Heart left ventricle (tissue), 16 donors: ENCODE measurements at regions not wholly inside any gene's neighbourhood (a gene's known extent, or its start where the extent isn't known, plus 50 kb on each side); places are given as distances from the start of the nearest gene placed in this dataset.

Experiments used
- ATAC-seq, 4 donors: fragments of 200-7000 bp; cut with Tn5 transposase; one replicate each; pipeline ENCODE4 v1.9.1; 2020 to 2022; ENCODE audit warnings: moderate library complexity in 4 of 4, mild to moderate bottlenecking in 3 of 4, moderate number of reproducible peaks in 1 of 4
- DNase-seq, 5 donors: peaks; one replicate each; pipeline ENCODE4 v3.0.0-alpha.2; 2020
- H3K27ac ChIP-seq, 12 donors: fragments of 200-600 bp; sonication (generic) in 4 of 12; one replicate each; pipeline versions ENCODE4 v1.5.0 to v1.8.0; 2016 to 2022; ENCODE audit warnings: mild to moderate bottlenecking in 2 of 12
- H3K27me3 ChIP-seq, 9 donors: fragments of 200-600 bp; sonication (generic) in 2 of 9; one replicate each; pipeline versions ENCODE4 v1.5.1 to v1.8.0; 2016 to 2022; ENCODE audit warnings: mild to moderate bottlenecking in 3 of 9
- H3K36me3 ChIP-seq, 9 donors: fragments of 200-600 bp; sonication (generic) in 2 of 9; one replicate each; pipeline versions ENCODE4 v1.5.0 to v1.8.0; 2018 to 2022; ENCODE audit warnings: mild to moderate bottlenecking in 2 of 9
- H3K4me1 ChIP-seq, 12 donors: fragments of 200-600 bp; sonication (generic) in 4 of 12; one replicate each; pipeline versions ENCODE4 v1.5.0 to v1.8.0; 2016 to 2022; ENCODE audit warnings: mild to moderate bottlenecking in 3 of 12
- H3K4me3 ChIP-seq, 12 donors: fragments of 200-600 bp; sonication (generic) in 4 of 12; one replicate each; pipeline versions ENCODE4 v1.5.0 to v1.8.0; 2017 to 2022; ENCODE audit warnings: mild to moderate bottlenecking in 9 of 12, moderate library complexity in 4 of 12
- H3K9me3 ChIP-seq, 12 donors: fragments of 200-600 bp; sonication (generic) in 4 of 12; one replicate each; pipeline versions ENCODE4 v1.5.0 to v1.8.0; 2016 to 2022; ENCODE audit warnings: mild to moderate bottlenecking in 1 of 12
- POLR2A ChIP-seq, 2 donors: fragments of 450-650 bp; IDR thresholded peaks; one replicate each; pipeline ENCODE4 v1.6.1; 2017; ENCODE audit warnings: antibody characterized with exemption in 2 of 2, mild to moderate bottlenecking in 2 of 2, moderate library complexity in 2 of 2
- WGBS, 4 donors: extraction: QIAGEN DNeasy Blood & Tissue Kit in 2 of 4; methylation state at CpG; one replicate each; pipeline versions ENCODE4 v1.1.5 to v1.1.7; 2013 to 2018; 5-methylcytosine and 5-hydroxymethylcytosine counted together
- intact Hi-C, 10 donors: fragments of 100-400 bp; cut with DNase I; formaldehyde crosslinking; loops; one replicate each; pipeline versions ENCODE4 v1.11.1 to v1.14.2; 2022
- TF ChIP-seq, protein P1 (sequence below), 12 donors: fragments of 200-600 bp; sonication (generic) in 4 of 12; IDR thresholded peaks; one replicate each; pipeline versions ENCODE4 v1.5.0 to v1.8.0; 2018 to 2022; ENCODE audit warnings: antibody characterized with exemption in 12 of 12, mild to moderate bottlenecking in 5 of 12
- donor health status: ischemic (EF 13 %, LVEDD 7.1; RV severe dilation, severe dysfunction).
- donor health status: healthy with polysubstance abuse.
- donor health status: DM: no; HTN: yes; CAD: no.
- donor health status: DM: no; HTN: no; CAD: no.
- donor health status: ischemic (EF 25% LVEDD 6.9; RV normal size, moderate dysfunction).
- donor health status: ischemic (EF 25% LVEDD 5.7; RV mildly dilated, moderate dysfunction).
- donor health status: healthy.
- donor health status: DM: yes; HTN: yes; CAD: no.
- donor health status: ischemic (EF 35%, LVEDD 5.7; RV mildly dilated, moderate dysfunction).
- donor health status: nonischemic (EF 11% LVEDD 7.7; RV severe dilation, severe dysfunction).
- donor health status: DM: yes; HTN: yes; CAD: no.
- donor health status: PGD.
- donor health status: ischemic (EF 29% LVEDD 5.4; RV normal size, mild dysfunction).
- donor health status: nonischemic (EF 23%, LVEDD 6.1; RV moderate dilation, normal function).

DNA sequence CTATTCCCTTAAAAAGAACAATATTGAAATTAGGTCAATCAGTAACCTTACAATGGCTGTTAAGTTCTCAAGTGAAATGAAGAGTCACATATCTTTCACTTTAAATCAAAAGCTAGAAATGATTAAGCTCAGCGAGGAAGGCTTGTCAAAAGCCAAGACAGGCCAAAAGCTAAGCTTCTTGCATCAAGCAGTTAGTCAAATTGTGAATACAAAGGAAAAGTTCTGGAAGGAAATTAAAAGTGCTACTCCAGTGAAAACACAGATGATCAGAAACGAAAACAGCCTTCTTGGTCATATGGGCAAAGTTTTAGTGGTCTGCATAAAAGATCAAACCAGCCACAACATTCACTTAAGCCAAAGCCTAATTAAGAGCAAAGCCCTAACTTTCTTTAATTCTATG is 402.6 kb upstream of the ZEB2 start:
- no peak overlapping the region for H3K4me3 ChIP-seq
- H3K27ac ChIP-seq = no peak overlapping the region
- 75 to 86% (median 80%) methylated on average over 2 of the region's 2 CpGs for WGBS, 4 donors
- peaks cover 0 to 32% (median 4%) of the 10 kb centered on the region in 12 donors for H3K9me3 ChIP-seq
- TF ChIP-seq, protein P1, sequence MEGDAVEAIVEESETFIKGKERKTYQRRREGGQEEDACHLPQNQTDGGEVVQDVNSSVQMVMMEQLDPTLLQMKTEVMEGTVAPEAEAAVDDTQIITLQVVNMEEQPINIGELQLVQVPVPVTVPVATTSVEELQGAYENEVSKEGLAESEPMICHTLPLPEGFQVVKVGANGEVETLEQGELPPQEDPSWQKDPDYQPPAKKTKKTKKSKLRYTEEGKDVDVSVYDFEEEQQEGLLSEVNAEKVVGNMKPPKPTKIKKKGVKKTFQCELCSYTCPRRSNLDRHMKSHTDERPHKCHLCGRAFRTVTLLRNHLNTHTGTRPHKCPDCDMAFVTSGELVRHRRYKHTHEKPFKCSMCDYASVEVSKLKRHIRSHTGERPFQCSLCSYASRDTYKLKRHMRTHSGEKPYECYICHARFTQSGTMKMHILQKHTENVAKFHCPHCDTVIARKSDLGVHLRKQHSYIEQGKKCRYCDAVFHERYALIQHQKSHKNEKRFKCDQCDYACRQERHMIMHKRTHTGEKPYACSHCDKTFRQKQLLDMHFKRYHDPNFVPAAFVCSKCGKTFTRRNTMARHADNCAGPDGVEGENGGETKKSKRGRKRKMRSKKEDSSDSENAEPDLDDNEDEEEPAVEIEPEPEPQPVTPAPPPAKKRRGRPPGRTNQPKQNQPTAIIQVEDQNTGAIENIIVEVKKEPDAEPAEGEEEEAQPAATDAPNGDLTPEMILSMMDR (IDR thresholded peaks at IDR 0.05) = no peak
- no peak for TF ChIP-seq POLR2A (IDR thresholded peaks at IDR 0.05)
- no peak for DNase-seq
- no peaks in the 10 kb centered on the region for H3K27me3 ChIP-seq
- no peaks in the 10 kb centered on the region for H3K36me3 ChIP-seq
- H3K4me1 ChIP-seq = peaks cover 0 to 5% (median 0%) of the 10 kb centered on the region in 12 donors
- intact Hi-C loops = no loop called here
- no peak for ATAC-seq

DNA sequence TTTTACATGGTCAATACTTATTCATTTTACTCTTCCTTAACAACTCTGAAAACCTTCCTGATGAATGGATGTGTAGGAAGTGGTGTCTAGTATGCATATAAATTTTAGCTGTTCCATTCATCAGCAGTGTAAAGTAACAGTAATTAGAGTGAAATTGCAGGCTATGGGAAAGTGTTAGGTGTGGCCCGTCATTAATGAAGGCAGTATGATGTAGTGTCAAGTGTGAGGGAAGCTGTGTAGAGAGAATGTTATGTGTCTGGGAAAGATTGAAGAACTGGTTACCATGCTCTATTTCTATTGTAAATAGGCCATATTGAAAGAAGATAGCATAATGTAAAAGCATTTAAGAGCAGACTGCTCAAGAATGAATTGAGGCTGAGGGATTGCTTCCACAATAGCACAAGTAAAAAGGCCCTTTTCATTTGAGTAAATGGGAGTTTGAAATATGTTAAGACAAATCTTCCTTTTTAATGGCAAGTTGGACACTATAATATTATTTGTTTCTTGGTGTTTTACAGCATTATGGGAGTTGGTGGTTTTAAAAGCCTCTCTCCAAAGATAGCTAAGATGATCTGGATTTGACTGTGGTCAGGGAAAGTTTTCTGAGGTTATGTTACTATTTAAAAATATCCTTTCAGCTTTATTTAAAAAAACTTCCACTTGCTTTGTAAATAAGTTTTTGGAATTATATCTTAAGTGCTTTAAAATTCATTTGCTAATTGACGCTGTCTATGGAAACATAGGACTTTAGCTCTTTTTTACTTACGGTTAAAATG is 401.0 kb upstream of the ZEB2 start:
- Histone ChIP-seq H3K36me3 (no peaks in the 10 kb centered on the region), H3K9me3 (peaks cover 0 to 27% (median 2%) of the 10 kb centered on the region in 12 donors), H3K27me3 (no peaks in the 10 kb centered on the region), H3K27ac (no peak overlapping the region), H3K4me3 (no peak overlapping the region), H3K4me1 (peaks cover 0 to 5% (median 0%) of the 10 kb centered on the region in 12 donors)
- no peak for TF ChIP-seq POLR2A (IDR thresholded peaks at IDR 0.05)
- TF ChIP-seq, protein P1 (IDR thresholded peaks at IDR 0.05) = no peak
- ATAC-seq (no peak), DNase-seq (no peak)
- WGBS, 4 donors = 90 to 95% (median 90%) methylated on average over 3 of the region's 3 CpGs
- intact Hi-C loops = no loop called here

DNA sequence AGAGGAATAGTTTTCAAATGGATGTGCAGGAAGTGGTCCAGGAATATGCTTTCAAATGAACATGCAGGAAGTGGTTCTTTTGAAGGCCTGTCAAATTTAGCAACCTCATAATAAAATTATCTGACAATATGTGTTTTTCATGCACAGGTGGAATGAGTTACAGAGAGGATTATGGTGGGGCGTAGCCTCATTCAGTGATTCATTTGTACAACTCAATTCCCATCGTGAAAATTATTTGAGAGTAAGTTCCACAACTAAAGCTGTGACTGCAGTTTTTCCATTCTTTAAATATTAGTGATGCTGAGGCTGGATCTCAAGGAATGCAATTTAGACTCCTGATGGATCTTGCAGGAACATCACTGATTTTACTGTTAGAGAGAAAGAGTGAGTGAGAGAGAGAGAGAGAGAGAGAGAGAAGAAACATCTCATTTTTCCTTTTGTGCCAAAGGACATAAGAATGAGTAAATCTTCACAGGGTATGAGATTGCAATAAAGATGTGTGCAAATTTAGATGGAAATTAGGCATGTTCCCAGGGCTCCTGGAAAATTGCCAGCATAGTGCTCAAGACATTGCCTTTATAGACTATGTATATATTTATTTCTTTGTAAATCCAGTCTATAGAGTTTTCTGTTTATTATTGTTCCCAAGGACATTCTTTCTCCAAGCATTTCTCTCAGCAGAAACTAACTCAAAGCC is 394.9 kb upstream of the ZEB2 start:
- Histone ChIP-seq H3K4me1 (no peaks in the 10 kb centered on the region), H3K36me3 (no peaks in the 10 kb centered on the region), H3K27ac (no peak overlapping the region), H3K9me3 (peaks cover 0 to 23% (median 0%) of the 10 kb centered on the region in 12 donors), H3K4me3 (no peak overlapping the region), H3K27me3 (no peaks in the 10 kb centered on the region)
- DNase-seq (no peak), ATAC-seq (no peak)
- TF ChIP-seq, protein P1 (IDR thresholded peaks at IDR 0.05) = no peak
- TF ChIP-seq POLR2A (IDR thresholded peaks at IDR 0.05) = no peak
- 45 to 69% (median 57%) methylated on average over 2 of the region's 2 CpGs for WGBS, 4 donors
- intact Hi-C loops = no loop called here

DNA sequence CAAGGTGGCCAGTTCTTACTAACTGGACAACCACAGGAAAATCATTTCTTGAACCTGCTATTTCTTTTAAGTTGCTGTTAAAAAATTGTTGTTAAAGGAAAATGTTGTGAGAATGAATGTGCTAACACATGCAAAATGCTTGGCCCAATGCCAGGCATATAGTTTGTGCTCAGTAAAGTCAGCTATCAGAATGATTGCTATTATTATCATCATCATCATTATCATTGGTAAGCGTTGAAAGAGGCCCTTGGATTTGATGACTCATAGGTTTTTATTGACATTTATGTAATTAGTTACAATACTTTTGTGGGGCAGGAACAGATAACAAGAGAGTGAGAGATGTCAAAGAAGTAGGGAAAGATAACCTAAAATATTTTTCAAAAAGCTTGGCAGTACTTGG is 394.2 kb upstream of the ZEB2 start:
- intact Hi-C loops = no loop called here
- Histone ChIP-seq H3K36me3 (no peaks in the 10 kb centered on the region), H3K9me3 (peaks cover 0 to 18% (median 0%) of the 10 kb centered on the region in 12 donors), H3K27me3 (no peaks in the 10 kb centered on the region), H3K4me3 (no peak overlapping the region), H3K27ac (no peak overlapping the region), H3K4me1 (no peaks in the 10 kb centered on the region)
- WGBS, 4 donors = 50 to 71% (median 52%) methylated on average over 1 of the region's 1 CpG
- ATAC-seq = no peak
- DNase-seq = no peak
- TF ChIP-seq, protein P1 (IDR thresholded peaks at IDR 0.05) = no peak
- no peak for TF ChIP-seq POLR2A (IDR thresholded peaks at IDR 0.05)
